Motor neuron (in vitro differentiated cells): ENCODE measurements at regions not wholly inside any gene's neighbourhood (a gene's known extent, or its start where the extent isn't known, plus 50 kb on each side); places are given as distances from the start of the nearest gene placed in this dataset.
"Not testable (repeated sequence)": the region's sequence is repeated elsewhere in the genome, so short reads cannot be mapped to it uniquely, and the experiment has no call there.

ENCODE experiments used
- ATAC-seq, 8 experiments: fragments of 200-7000 bp; cut with Tn5 transposase; replicated peaks in 6 of 8; 2 replicates each; pipeline ENCODE4 v1.8.0; 2021; ENCODE audit warnings: mild to moderate bottlenecking in 8 of 8, moderate library complexity in 8 of 8
- H3K27ac ChIP-seq, 2 donors: fragments of 250-450 bp; sonication (Bioruptor Pico); 2 replicates each; pipeline ENCODE4 v1.9.0; 2021; ENCODE audit warnings: antibody characterized with exemption in 2 of 2, mild to moderate bottlenecking in 2 of 2, moderate library complexity in 1 of 2
- H3K4me1 ChIP-seq, 2 donors: fragments of 250-450 bp; sonication (Bioruptor Pico); replicated peaks in 1 of 2; 2 replicates each; pipeline ENCODE4 v1.6.1; 2021; ENCODE audit warnings: antibody characterized with exemption in 2 of 2, mild to moderate bottlenecking in 2 of 2, moderate library complexity in 1 of 2
- H3K4me3 ChIP-seq, 5 donors: fragments of 250-450 bp; sonication (Bioruptor Pico); 2 replicates each; pipeline ENCODE4 v1.9.0; 2021; ENCODE audit warnings: antibody characterized with exemption in 5 of 5, mild to moderate bottlenecking in 5 of 5, moderate library complexity in 4 of 5
- WGBS, 10 experiments: fragments of 450-650 bp; shearing (Covaris generic); methylation state at CpG; one replicate each; pipeline ENCODE4 v1.0.0; 2022; 5-methylcytosine and 5-hydroxymethylcytosine counted together
- in situ Hi-C, 9 experiments: fragments of 400-800 bp; cut with MboI; loops; one replicate each; pipeline ENCODE4 v1.15.0; 2021; ENCODE audit warnings: low sequenced_read_pairs in 9 of 9, low pct_unique_long_range_greater_than_20kb in 2 of 9; ENCODE audit not compliant: unreplicated experiment in 9 of 9

GRCh38 chr16:79885320-79885719 is 284.8 kb upstream of the MAF start:
- Histone ChIP-seq H3K27ac (no peak overlapping the region), H3K4me3 (no peak overlapping the region), H3K4me1 (no peaks in the 10 kb centered on the region)
- WGBS, 10 experiments, result 47 to 95% (median 82%) methylated on average over 1 to 5 of the region's 7 CpGs; no CpG with 5 or more reads in 3 of the 10 experiments
- in situ Hi-C loops, result no loop called here
- ATAC-seq, result peak in 3 of 8 experiments; percentile 22 to 56 (median 40)

- no peaks in the 10 kb centered on the region for H3K4me1 ChIP-seq
- H3K4me3 ChIP-seq, result no peak overlapping the region
- H3K27ac ChIP-seq, result no peak overlapping the region
- 14 to 97% (median 84%) methylated on average over 3 to 4 of the region's 4 CpGs for WGBS, 10 experiments
- in situ Hi-C loops, result no loop called here
- ATAC-seq, result no peak
Observed at GRCh38 chr16:79883494-79883893, 283.0 kb upstream of the MAF start.

- Histone ChIP-seq H3K4me3 (no peak overlapping the region), H3K27ac (no peak overlapping the region), H3K4me1 (no peaks in the 10 kb centered on the region)
- in situ Hi-C loops, result no loop called here
- ATAC-seq, result peak in 2 of 8 experiments; percentile 52 to 78
- 2 to 95% (median 78%) methylated on average over 2 to 8 of the region's 8 CpGs for WGBS, 10 experiments
Observed at GRCh38 chr16:79882340-79883005, 281.9 kb upstream of the MAF start.

GRCh38 chr16:79881107-79881506 is 280.6 kb upstream of the MAF start:
- in situ Hi-C loops, ATAC-seq: not testable (repeated sequence)
- WGBS, 10 experiments, result 42 to 93% (median 79%) methylated on average over 4 to 9 of the region's 9 CpGs; no CpG with 5 or more reads in 1 of the 10 experiments

GRCh38 chr16:79876332-79876730 is 275.8 kb upstream of the MAF start:
- Histone ChIP-seq H3K4me1 (no peaks in the 10 kb centered on the region), H3K4me3 (no peak overlapping the region), H3K27ac (no peak overlapping the region)
- in situ Hi-C loops, result no loop called here
- ATAC-seq, result peak in 1 of 8 experiments; percentile 36
- 50 to 100% (median 83%) methylated on average over 1 to 3 of the region's 3 CpGs; no CpG with 5 or more reads in 6 of the 10 experiments for WGBS, 10 experiments

More at GRCh38 chr16:79881107-79881506, 280.6 kb upstream of the MAF start:
- not testable (repeated sequence) for H3K4me1 ChIP-seq, H3K4me3 ChIP-seq, H3K27ac ChIP-seq

GRCh38 chr16:79874391-79874790 is 273.9 kb upstream of the MAF start:
- WGBS, 10 experiments, result 43 to 95% (median 67%) methylated on average over 1 to 4 of the region's 5 CpGs; no CpG with 5 or more reads in 7 of the 10 experiments
- ATAC-seq, result peak in 2 of 8 experiments; percentile 66 to 78

GRCh38 chr16:79873825-79874224 is 273.3 kb upstream of the MAF start:
- H3K4me3 ChIP-seq, result no peak overlapping the region
- H3K27ac ChIP-seq, result no peak overlapping the region
- 0 to 100% (median 88%) methylated on average over 2 to 5 of the region's 5 CpGs; no CpG with 5 or more reads in 1 of the 10 experiments for whole genome bisulfite sequencing, 10 experiments
- ATAC-seq, result no peak
- no peaks in the 10 kb centered on the region for H3K4me1 ChIP-seq
- in situ Hi-C loops, result no loop called here

More at GRCh38 chr16:79874391-79874790, 273.9 kb upstream of the MAF start:
- H3K4me3 ChIP-seq, result no peak overlapping the region
- no peak overlapping the region for H3K27ac ChIP-seq
- no peaks in the 10 kb centered on the region for H3K4me1 ChIP-seq
- in situ Hi-C loops, result no loop called here

- Histone ChIP-seq H3K4me3 (no peak overlapping the region), H3K27ac (no peak overlapping the region), H3K4me1 (no peaks in the 10 kb centered on the region)
- in situ Hi-C loops, result no loop called here
- 26 to 100% (median 92%) methylated on average over 1 to 5 of the region's 6 CpGs; no CpG with 5 or more reads in 1 of the 10 experiments for WGBS, 10 experiments
- ATAC-seq, result no peak
Observed at GRCh38 chr16:79871906-79872305, 271.4 kb upstream of the MAF start.

- Histone ChIP-seq H3K27ac (no peak overlapping the region), H3K4me1 (no peaks in the 10 kb centered on the region), H3K4me3 (no peak overlapping the region)
- 44 to 100% (median 94%) methylated on average over 2 to 15 of the region's 16 CpGs; no CpG with 5 or more reads in 2 of the 10 experiments for WGBS, 10 experiments
- in situ Hi-C loops, result no loop called here
- ATAC-seq, result no peak
Observed at GRCh38 chr16:79870016-79870886, 269.7 kb upstream of the MAF start.

GRCh38 chr16:79869304-79870015 is 268.9 kb upstream of the MAF start:
- Histone ChIP-seq H3K4me3 (no peak overlapping the region), H3K4me1 (no peaks in the 10 kb centered on the region), H3K27ac (no peak overlapping the region)
- in situ Hi-C loops, result no loop called here
- WGBS, 10 experiments, result 0 to 100% (median 90%) methylated on average over 1 to 4 of the region's 4 CpGs; no CpG with 5 or more reads in 1 of the 10 experiments
- no peak for ATAC-seq

- no peak for ATAC-seq
- WGBS, 10 experiments, result 43 to 100% (median 95%) methylated on average over 1 to 2 of the region's 2 CpGs; no CpG with 5 or more reads in 3 of the 10 experiments
- in situ Hi-C loops, result no loop called here
- H3K4me3 ChIP-seq, result no peak overlapping the region
- no peaks in the 10 kb centered on the region for H3K4me1 ChIP-seq
- no peak overlapping the region for H3K27ac ChIP-seq
Observed at GRCh38 chr16:79868841-79869240, 268.3 kb upstream of the MAF start.

- no peaks in the 10 kb centered on the region for H3K4me1 ChIP-seq
- WGBS, 10 experiments, result 20 to 100% (median 87%) methylated on average over 1 to 4 of the region's 4 CpGs; no CpG with 5 or more reads in 2 of the 10 experiments
- ATAC-seq, result no peak
- H3K4me3 ChIP-seq, result no peak overlapping the region
- H3K27ac ChIP-seq, result no peak overlapping the region
- in situ Hi-C loops, result no loop called here
Observed at GRCh38 chr16:79867425-79867997, 267.0 kb upstream of the MAF start.
